A673 (cell line): ENCODE measurements at regions not wholly inside any gene's neighbourhood (a gene's known extent, or its start where the extent isn't known, plus 50 kb on each side); places are given as distances from the start of the nearest gene placed in this dataset.

Source experiments
- CTCF ChIP-seq: fragments of 300-800, 200-600 bp; sonication (generic); conservative IDR thresholded peaks from 2 replicates; pipeline ENCODE4 v1.5.1; 2017; ENCODE audit warnings: low read depth, mild to moderate bottlenecking, antibody characterized with exemption, low read length, moderate library complexity, mixed read lengths
- EZH2 ChIP-seq: fragments of 200-600 bp; sonication (generic); IDR thresholded peaks from 2 replicates; pipeline ENCODE4 v1.6.1; 2017; ENCODE audit warnings: borderline replicate concordance, low read depth, mild to moderate bottlenecking, mixed read lengths, antibody characterized with exemption, low read length; ENCODE audit not compliant: poor library complexity, severe bottlenecking

GRCh38 chr14:39555749-39556148 is 123.5 kb upstream of the FBXO33 start:
- no peak for TF ChIP-seq CTCF
- no peak for TF ChIP-seq EZH2
